GM12801 (cell line): ENCODE measurements at regions not wholly inside any gene's neighbourhood (a gene's known extent, or its start where the extent isn't known, plus 50 kb on each side); places are given as distances from the start of the nearest gene placed in this dataset.

Experiments used
- CTCF ChIP-seq: IDR thresholded peaks from one replicate; pipeline ENCODE4 v1.5.1; 2011; ENCODE audit warnings: control low read depth; ENCODE audit not compliant: insufficient read length; ENCODE audit errors: extremely low read depth

- TF ChIP-seq CTCF: no peak
Observed at GRCh38 chr10:63757067-63757466, 235.9 kb downstream of the REEP3 start.

- TF ChIP-seq CTCF: no peak
Observed at GRCh38 chr10:63758080-63758479, 236.9 kb downstream of the REEP3 start.

- TF ChIP-seq CTCF: no peak
Observed at GRCh38 chr10:63759335-63759734, 238.1 kb downstream of the REEP3 start.

- TF ChIP-seq CTCF: no peak
Observed at GRCh38 chr10:63760034-63760707, 239.0 kb downstream of the REEP3 start.

- no peak for TF ChIP-seq CTCF
Observed at GRCh38 chr10:63760708-63761047, 239.5 kb downstream of the REEP3 start.

GRCh38 chr10:63761243-63761642, 240.0 kb downstream of the REEP3 start:
- TF ChIP-seq CTCF: no peak

GRCh38 chr10:63763744-63764143, 242.5 kb downstream of the REEP3 start:
- TF ChIP-seq CTCF: no peak
